GM10847 (cell line): ENCODE measurements at regions not wholly inside any gene's neighbourhood (a gene's known extent, or its start where the extent isn't known, plus 50 kb on each side); places are given as distances from the start of the nearest gene placed in this dataset.

Experiments
- POLR2A ChIP-seq: IDR thresholded peaks from 2 replicates; pipeline ENCODE4 v1.6.1; 2011; ENCODE audit not compliant: insufficient read length; ENCODE audit errors: extremely low read depth

DNA sequence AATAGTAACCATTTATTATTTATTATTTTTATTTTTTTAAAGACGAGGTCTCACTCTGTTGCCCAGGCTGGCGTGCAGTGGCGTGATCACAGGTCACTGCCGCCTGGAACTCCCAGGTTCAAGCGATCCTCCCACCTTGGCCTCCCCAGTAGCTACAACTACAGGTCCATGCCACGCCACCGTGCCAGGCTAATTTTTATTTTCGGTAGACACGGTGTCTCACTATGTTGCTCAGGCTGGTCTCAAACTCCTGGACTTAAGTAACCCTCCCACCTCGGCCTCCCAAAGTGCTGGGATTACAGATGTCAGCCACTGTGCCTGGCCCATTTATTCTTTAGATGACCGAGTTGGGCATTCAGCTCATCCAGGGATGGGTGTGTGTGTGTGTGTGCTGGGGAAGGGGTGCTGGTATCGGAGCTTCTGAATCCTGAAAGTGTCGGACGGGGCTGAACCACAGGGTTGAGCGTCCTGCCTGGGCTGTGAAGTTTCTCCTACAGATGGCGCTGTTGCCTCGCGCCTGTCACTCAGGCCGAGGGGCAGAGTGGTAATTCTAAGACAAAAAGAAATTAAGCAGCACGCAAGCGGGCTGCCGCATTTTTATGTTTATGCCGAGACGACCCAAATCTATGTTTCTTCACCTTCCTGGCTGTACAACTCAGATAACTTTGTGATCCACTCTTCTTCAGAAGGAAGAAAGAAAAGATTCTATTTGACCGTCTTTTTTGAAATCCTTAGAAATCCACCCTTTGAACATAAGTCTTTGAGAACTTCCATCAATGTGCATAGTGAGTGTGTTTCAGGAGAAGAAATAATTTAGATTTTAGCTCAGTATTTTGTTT lies 252.8 kb downstream of the CDH26 start:
- TF ChIP-seq POLR2A: no peak

DNA sequence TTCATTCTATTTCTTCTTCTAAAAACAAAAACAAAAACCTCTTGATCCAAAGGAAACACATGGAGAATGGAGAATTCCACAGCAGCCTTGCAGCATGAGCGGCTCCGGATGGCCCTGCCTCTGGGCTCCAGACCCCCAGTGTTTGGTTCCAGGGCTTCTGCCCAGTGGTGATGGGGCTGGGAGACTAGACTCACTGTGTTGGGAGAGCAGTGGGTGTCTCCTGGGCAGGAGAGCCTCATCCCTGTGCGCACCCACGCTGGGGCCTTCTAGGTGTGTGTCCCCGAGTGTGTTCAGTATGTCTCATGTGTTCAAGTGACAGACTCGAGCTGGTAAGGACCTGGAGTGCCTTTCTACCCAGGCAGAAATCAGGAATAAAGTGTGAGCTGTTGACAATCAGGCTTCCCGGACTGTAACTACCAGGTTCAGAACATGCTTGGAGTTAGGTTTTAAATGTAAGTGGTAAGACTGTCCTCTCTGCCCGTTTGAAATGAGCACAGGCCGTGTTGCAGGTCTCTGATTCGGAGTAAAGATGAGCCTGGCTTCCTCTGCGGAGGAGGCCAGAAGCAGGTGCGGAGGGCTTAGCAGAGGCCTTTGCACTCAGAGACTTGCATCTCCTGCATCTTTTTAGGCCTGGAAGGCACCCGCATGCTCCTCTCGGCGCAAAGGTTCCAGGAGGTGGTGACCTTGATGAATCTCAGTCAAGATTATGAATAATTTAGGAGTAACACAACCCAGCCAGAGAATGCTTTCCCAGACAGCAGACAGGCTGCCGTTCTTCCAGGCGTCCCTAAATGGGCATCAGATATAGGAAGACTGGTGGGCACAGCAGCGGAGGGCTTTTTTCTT lies 253.6 kb downstream of the CDH26 start:
- TF ChIP-seq POLR2A: no peak

DNA sequence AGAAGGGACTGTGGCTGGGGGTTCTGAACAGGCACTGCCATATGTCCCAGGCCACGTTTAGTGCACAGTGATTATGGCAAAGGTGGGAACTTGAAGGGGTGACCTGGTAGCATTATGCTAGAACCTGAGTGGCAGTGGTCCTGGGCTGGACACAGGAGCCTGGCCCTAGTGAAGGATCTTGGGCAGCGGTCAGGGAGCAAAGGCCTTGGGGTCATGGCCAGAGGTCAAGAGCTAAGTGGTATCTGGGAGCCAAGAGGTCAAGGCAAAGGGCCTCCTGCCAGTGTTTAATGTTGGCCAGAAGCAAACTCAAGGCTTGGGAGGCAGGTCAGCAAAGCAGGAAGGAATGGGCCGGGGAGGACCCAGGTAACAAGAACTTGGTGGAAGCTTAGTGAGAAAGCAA lies 254.5 kb downstream of the CDH26 start:
- TF ChIP-seq POLR2A: no peak

DNA sequence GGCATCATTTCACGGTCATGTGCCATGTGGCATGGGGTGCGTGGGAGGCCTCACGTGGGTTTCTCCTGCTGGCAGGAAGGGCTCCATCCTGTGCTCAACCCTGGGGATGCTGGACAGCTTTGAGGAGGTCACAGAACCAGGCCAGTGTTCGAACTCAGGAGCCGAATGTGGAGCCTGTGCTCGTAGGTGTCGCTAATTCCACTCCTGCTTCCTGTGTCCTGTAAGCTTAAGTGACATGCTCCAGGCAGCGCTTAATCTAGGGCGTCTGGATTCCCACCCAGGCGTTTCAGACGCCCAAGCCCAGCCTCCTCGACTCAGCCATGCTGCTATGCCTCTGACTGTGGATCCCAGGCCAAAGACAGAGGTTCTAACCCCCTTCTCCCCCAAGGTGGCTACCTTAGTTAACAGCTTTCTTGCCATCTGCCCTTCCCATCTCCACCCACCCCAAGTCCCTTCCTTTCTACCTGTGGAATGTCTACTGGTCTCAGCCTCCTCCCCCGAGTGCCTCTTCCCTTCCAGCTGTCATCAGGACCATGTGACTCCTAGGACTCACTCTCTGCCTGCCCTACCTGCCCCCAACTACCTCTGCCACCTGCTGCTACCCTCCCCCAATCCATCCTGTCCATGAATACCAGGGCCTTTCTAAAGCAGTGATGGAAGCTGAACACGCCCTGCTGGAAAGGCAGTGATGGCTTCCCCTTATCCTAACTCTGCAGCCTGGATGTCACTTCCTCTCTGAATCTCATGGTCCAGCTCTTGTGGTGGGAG lies 255.1 kb downstream of the CDH26 start:
- no peak for TF ChIP-seq POLR2A

DNA sequence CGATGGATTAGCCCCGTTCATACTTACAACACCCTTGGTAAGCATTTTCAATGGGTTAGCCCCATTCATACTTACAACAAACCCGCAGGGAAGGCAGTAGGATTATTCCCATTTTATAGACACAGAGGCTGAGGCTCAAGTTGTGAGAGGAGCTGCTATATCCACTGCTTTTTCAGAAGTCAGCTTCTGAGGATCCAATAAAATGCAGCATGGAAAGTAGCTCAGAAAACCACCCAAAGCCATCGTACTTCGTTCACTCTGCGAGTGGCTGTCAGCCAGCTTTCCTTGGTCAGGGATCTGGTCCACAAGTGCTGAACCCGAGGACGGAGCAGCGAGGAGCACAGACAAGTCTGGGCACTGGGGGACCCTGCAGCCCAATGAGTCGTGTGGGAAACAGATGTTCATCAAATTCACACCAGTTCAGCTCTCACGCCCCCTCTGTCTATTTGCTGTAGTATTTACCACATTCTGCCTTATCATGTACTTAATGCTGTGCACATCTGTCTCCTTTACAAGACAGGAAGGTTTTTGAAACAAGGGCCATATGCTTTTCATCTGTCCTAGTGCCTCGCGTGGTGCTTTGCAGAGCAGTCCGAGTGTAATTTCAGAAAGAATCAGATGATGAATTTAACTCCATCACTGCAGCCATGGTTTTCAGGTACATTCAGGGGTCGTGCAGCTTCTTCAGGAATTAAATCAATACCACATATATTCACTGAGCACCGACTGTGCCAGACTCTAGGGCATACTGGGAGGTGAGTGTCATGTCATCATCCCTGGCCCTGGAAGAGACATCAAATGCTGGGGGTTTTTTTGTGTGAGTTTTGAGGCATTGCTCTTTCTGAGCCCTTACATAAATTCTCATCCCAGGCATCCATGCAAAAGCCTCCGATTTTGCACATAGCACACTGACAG lies 256.9 kb downstream of the CDH26 start:
- TF ChIP-seq POLR2A: no peak

DNA sequence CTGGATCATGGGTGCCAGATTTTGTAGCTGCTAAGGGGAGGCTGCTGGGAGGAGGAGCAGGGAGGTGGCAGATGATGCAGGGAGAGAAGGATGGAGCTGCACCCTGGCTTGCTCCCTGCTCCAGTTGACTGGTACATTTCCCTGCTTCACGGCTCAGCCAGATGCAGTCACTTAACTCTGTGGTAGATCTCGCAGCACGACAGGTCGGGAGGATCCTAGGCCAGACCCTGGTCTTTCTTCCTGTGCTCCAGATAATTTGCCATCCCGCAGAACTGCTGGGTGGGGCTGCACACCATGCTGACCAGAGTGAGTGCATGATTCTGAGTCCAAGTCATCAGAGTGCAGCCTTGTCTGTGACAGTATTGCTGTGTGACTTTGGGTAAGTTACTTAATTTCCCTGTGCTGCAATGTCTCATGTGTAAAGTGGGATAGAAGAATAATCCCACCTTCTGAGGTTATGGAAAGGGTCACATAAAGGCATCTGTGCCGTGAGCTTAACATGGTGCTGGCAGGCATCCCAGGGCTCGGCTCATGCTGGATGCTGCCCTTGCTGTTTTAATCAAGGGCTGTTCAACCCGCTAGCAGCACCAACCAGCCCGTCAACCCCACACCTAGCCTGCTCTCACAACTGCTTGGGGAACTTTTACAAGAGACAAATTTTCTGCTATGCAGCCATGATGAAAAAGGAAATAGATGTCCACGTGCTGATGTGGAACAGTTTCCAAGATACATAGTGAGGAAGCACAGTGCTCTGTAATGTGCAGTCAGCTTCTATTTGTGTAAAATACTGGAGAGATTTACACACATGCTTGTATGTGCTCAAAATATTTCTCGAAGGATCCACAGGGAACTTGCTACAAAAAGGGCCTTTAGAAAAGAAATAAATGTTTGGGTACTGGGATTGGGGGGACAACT lies 257.9 kb downstream of the CDH26 start:
- TF ChIP-seq POLR2A: no peak

DNA sequence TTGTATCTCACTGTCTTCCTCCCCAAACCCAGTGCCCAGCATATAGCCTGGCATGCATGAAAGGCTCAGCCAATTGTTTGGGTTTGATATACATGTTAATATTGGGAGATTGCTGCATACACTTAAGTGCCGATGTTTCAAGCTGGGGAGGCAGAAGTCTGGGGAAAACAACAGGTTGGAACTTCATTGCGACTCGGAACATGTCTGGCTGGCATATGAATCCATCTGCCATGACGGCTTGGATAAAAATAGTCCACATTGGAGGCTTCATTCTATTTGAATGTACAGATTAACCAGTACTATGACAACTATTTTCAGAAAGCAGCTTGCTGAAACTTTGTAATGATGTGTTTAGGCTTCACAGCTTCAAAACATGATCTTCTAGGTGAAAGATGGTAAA lies 261.0 kb downstream of the CDH26 start:
- TF ChIP-seq POLR2A: no peak

DNA sequence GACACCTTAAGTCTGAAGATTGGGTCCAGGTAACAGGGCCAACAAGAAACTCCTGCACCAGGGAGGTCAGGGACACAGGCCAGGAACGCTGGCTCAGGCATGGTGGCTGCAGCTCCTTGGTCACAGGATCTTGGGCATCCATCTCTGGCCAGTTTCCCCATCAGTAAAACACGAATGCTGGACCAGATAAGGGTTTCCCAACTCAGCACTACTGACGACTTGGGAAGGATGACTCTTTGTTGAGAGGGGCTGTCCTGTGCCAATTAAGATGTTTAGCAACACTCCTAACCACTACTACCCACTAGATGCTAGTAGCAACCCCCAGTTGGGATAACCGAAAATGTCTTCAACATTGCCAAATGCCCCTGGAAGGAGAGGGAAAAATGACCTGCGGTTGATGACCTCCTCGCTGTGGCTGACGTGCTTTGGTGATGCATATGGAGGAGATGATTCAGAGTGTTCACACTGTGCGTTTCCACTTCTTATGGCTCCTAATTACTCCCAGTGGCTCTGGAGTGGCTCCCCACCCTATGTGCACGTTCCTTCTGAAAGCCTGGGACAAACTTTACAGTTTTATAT lies 261.9 kb downstream of the CDH26 start:
- TF ChIP-seq POLR2A: no peak

DNA sequence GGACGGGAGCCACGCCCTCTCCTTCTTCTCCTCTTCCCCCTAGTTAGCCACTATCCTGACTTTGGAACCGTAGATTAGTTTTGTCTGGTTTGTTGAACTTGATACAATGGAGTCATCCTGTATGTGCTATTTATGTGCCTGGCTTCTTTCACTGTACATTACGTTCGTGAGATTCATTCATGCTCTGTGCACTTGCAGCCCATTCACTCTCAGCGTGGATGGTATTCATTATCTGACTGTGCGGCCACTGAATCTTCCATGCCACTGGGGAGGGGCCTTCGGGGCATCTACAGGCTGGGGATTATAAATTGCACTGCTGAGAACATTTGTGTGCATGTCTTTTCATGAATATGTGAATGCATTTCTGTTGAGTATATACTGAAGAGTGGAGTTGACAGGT lies 262.5 kb downstream of the CDH26 start:
- TF ChIP-seq POLR2A: no peak

DNA sequence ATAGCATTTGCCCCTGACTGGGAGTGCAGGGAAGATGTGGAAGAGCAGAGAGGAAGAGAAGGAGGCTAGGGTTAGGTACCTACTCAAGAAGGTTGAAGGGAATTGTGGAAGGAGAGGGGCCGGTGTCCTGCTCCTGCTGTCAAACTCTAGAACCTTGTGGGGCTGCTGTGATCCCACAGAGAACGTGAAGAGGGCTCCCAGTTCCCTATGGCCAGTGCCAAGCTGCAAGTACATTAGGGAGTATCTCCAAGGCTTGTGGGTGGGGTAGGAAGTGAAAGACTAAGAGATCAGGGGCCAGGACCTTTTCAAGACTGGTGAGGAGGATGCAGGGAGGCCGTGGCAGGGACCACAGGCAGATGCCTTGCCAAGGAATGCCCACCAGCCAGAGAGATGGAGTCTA lies 263.4 kb downstream of the CDH26 start:
- no peak for TF ChIP-seq POLR2A

DNA sequence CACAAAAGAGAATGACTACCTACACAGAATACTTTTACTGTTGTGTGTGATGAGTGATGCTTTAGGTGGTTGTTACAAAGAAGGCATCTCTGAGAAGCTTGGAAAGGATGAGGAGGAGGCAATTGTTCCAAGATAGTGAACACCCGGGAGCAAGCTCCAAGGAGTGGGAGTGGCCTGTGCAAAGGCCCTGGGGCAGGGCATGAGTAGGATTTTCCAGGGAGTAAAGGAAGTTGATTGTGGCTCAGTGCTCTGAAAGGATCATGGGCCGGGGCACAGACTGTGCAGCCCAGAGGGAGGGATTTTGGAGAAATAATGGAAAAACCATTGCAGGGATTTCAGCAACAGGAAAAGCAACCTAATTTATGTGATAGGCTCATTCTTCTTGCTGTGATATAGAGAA lies 264.3 kb downstream of the CDH26 start:
- TF ChIP-seq POLR2A: no peak

DNA sequence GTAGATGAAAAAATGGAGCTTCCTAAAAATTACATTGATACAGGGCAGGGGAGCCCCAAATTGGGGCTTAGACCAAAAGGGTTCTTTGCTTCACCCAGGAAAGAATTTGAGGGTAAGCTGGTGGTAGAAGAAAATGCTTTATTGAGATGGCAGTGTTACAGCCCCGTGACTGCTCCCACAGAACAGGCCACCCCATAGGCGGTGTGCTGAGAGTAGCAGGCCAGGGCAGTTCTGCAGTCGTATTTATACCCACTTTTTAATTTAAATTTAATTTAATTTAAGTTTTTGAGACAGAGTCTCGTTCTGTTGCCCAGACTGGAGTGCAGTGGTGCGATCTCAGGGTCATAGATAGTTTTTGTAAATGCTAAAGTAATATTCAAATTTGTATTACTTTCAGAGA lies 265.0 kb downstream of the CDH26 start:
- TF ChIP-seq POLR2A: no peak

DNA sequence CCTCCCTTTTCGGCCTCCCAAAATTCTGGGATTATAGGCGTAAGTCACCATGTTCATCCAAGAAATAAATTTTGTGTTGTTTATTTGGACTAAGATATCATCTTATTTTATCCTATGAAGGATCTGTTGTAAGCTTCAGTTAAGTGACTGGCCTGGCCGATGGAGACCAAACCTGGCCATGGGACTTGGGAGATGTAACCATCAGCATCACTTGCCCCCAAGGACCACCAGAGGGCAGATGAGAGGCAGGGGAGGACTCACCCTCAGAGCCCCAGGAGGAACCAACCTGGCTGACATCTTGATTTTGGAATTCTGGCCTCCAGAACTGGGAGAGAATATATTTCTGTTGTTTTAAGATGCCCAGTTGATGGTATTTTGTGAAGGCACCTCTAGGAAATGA lies 266.7 kb downstream of the CDH26 start:
- no peak for TF ChIP-seq POLR2A
